NCI-H1436 (cell line): ENCODE measurements at regions not wholly inside any gene's neighbourhood (a gene's known extent, or its start where the extent isn't known, plus 50 kb on each side); places are given as distances from the start of the nearest gene placed in this dataset.
A peak's percentile ranks its signal among the peaks of the same experiment; 100 is the strongest.
"Not testable (repeated sequence)": the region's sequence is repeated elsewhere in the genome, so short reads cannot be mapped to it uniquely, and the experiment has no call there.

Source experiments
- DNase-seq: peaks from one replicate; lab custom pipeline; 2025; lab: John Stamatoyannopoulos, UW

GRCh38 chr9:31821583-31821982 is 562.9 kb upstream of the ACO1 start:
- DNase-seq: no peak

GRCh38 chr9:31823365-31823764 is 561.1 kb upstream of the ACO1 start:
- DNase-seq: no peak

GRCh38 chr9:31824860-31825259 is 559.6 kb upstream of the ACO1 start:
- DNase-seq: no peak

- no peak for DNase-seq
Measured at GRCh38 chr9:31837211-31837610, 547.2 kb upstream of the ACO1 start.

GRCh38 chr9:31839273-31839672 is 545.2 kb upstream of the ACO1 start:
- no peak for DNase-seq

- DNase-seq: no peak
Measured at GRCh38 chr9:31840702-31841101, 543.7 kb upstream of the ACO1 start.

GRCh38 chr9:31847963-31848362 is 536.5 kb upstream of the ACO1 start:
- DNase-seq: no peak

- no peak for DNase-seq
Measured at GRCh38 chr9:31848505-31849285, 535.7 kb upstream of the ACO1 start.

- DNase-seq: no peak
Measured at GRCh38 chr9:31854187-31854586, 530.3 kb upstream of the ACO1 start.

GRCh38 chr9:31868830-31869229 is 515.6 kb upstream of the ACO1 start:
- DNase-seq: no peak

- no peak for DNase-seq
Measured at GRCh38 chr9:31870276-31870675, 514.2 kb upstream of the ACO1 start.

GRCh38 chr9:31873722-31874121 is 510.7 kb upstream of the ACO1 start:
- DNase-seq: no peak

- no peak for DNase-seq
Measured at GRCh38 chr9:31894008-31894407, 490.4 kb upstream of the ACO1 start.

- DNase-seq: no peak
Measured at GRCh38 chr9:31908158-31908890, 476.1 kb upstream of the ACO1 start.

GRCh38 chr9:31908891-31909480 is 475.5 kb upstream of the ACO1 start:
- DNase-seq: no peak

- DNase-seq: peak; percentile 39
Measured at GRCh38 chr9:31912636-31913035, 471.8 kb upstream of the ACO1 start.

GRCh38 chr9:31916591-31917241 is 467.7 kb upstream of the ACO1 start:
- DNase-seq: no peak

- DNase-seq: not testable (repeated sequence)
Measured at GRCh38 chr9:31937737-31938136, 446.7 kb upstream of the ACO1 start.

GRCh38 chr9:31950756-31951155 is 433.7 kb upstream of the ACO1 start:
- no peak for DNase-seq

GRCh38 chr9:31958572-31958971 is 425.9 kb upstream of the ACO1 start:
- no peak for DNase-seq

GRCh38 chr9:31969552-31969951 is 414.9 kb upstream of the ACO1 start:
- DNase-seq: no peak

- peak; percentile 80 for DNase-seq
Measured at GRCh38 chr9:31983895-31984294, 400.5 kb upstream of the ACO1 start.

- no peak for DNase-seq
Measured at GRCh38 chr9:31996331-31996730, 388.1 kb upstream of the ACO1 start.
